SK-N-SH (cell line): ENCODE measurements at regions not wholly inside any gene's neighbourhood (a gene's known extent, or its start where the extent isn't known, plus 50 kb on each side); places are given as distances from the start of the nearest gene placed in this dataset.

Source experiments
- CHD2 ChIP-seq: fragments of 150-350 bp; IDR thresholded peaks from 2 replicates; pipeline ENCODE4 v1.6.1; 2018; ENCODE audit warnings: low read length; ENCODE audit not compliant: partially characterized antibody
- CTCF ChIP-seq: fragments of 200-600 bp; sonication (generic); IDR thresholded peaks from 2 replicates; pipeline ENCODE4 v1.6.1; 2017; ENCODE audit warnings: antibody characterized with exemption, mild to moderate bottlenecking, moderate library complexity
- EP300 ChIP-seq, 2 experiments: IDR thresholded peaks; 2 replicates each; pipeline versions ENCODE4 v1.4.0 to v1.6.1; 2012; ENCODE audit warnings: borderline replicate concordance in 1 of 2, low read depth in 1 of 2, low read length in 1 of 2
- EZH2phosphoT487 ChIP-seq: fragments of 200-600 bp; sonication (generic); IDR thresholded peaks from 2 replicates; pipeline ENCODE4 v1.6.1; 2017; ENCODE audit warnings: low read depth, mixed run types, mild to moderate bottlenecking, antibody characterized with exemption, moderate library complexity, borderline replicate concordance
- FOXM1 ChIP-seq: IDR thresholded peaks from 2 replicates; pipeline ENCODE4 v1.4.0; 2012; ENCODE audit warnings: low read depth, mild to moderate bottlenecking
- GABPA ChIP-seq: IDR thresholded peaks from 2 replicates; pipeline ENCODE4 v1.4.0; 2012; ENCODE audit warnings: low read depth, mild to moderate bottlenecking
- POLR2AphosphoS5 ChIP-seq: IDR thresholded peaks from 2 replicates; pipeline ENCODE4 v1.6.1; 2012; ENCODE audit warnings: low read depth, low read length
- RAD21 ChIP-seq: IDR thresholded peaks from 2 replicates; pipeline ENCODE4 v1.6.1; 2012; ENCODE audit warnings: mild to moderate bottlenecking, low read length
- REST ChIP-seq: IDR thresholded peaks from 2 replicates; pipeline ENCODE4 v1.6.1; 2012; ENCODE audit warnings: mild to moderate bottlenecking, low read depth, low read length, moderate library complexity
- TCF12 ChIP-seq: IDR thresholded peaks from 2 replicates; pipeline ENCODE4 v1.4.0; 2012
- USF2 ChIP-seq: fragments of 150-350 bp; IDR thresholded peaks from 2 replicates; pipeline ENCODE4 v1.6.1; 2017; ENCODE audit warnings: antibody characterized with exemption, low read length, low read depth, borderline replicate concordance
- YY1 ChIP-seq: IDR thresholded peaks from 2 replicates; pipeline ENCODE4 v1.4.0; 2012; ENCODE audit warnings: low read depth, mild to moderate bottlenecking
- TF ChIP-seq, protein P1 (sequence below): IDR thresholded peaks from 2 replicates; pipeline ENCODE4 v1.4.0; 2012; ENCODE audit warnings: low read depth, borderline replicate concordance

GRCh38 chr2:126539101-126539500 lies 116.9 kb upstream of the GYPC start:
- TF ChIP-seq GABPA, result no peak
- TF ChIP-seq CTCF, result no peak
- TF ChIP-seq RAD21, result no peak
- no peak for TF ChIP-seq REST
- TF ChIP-seq, protein P1, sequence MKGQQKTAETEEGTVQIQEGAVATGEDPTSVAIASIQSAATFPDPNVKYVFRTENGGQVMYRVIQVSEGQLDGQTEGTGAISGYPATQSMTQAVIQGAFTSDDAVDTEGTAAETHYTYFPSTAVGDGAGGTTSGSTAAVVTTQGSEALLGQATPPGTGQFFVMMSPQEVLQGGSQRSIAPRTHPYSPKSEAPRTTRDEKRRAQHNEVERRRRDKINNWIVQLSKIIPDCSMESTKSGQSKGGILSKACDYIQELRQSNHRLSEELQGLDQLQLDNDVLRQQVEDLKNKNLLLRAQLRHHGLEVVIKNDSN, result no peak
- no peak for TF ChIP-seq POLR2AphosphoS5
- no peak for TF ChIP-seq USF2
- no peak for TF ChIP-seq FOXM1
- no peak for TF ChIP-seq EZH2phosphoT487
- no peak for TF ChIP-seq CHD2
- TF ChIP-seq YY1, result no peak
- no peak for TF ChIP-seq EP300 (IDR thresholded peaks at IDR 0.05; ENCODE audit: borderline replicate concordance in 1 of 2, low read depth in 1 of 2, low read length in 1 of 2)
- no peak for TF ChIP-seq TCF12
